Head of caudate nucleus (tissue), 42 donors: ENCODE measurements at regions not wholly inside any gene's neighbourhood (a gene's known extent, or its start where the extent isn't known, plus 50 kb on each side); places are given as distances from the start of the nearest gene placed in this dataset.

Experiments used
- DNase-seq, 42 donors: peaks; one replicate each; pipeline versions ENCODE4 v3.0.0 to v3.0.0-alpha.2; 2020 to 2021; ENCODE audit warnings: mixed read lengths in 7 of 42
- intact Hi-C: fragments of 100-400 bp; cut with DNase I; formaldehyde crosslinking; loops from one replicate; pipeline ENCODE4 v1.15.0; 2022

DNA sequence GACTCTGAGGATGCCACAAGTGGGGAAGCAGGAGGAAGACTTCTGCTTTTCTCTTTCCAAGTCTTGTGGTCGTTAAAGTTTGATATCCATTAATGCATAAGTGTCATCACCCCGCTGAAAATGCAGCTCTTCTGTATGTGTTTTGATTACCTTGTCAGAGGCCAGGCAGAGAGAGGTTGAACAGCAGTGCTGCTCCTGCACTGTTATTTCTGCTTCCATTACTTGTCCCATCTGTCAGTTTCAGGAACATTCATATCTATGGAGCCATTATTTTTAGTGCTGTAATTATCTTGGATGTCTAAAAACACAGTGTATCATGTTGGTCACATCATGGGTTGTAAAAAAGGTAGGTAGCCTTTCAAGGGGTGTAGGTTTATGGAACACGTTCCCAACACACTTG lies 62.0 kb upstream of the ESX1 start:
- no peak for DNase-seq

DNA sequence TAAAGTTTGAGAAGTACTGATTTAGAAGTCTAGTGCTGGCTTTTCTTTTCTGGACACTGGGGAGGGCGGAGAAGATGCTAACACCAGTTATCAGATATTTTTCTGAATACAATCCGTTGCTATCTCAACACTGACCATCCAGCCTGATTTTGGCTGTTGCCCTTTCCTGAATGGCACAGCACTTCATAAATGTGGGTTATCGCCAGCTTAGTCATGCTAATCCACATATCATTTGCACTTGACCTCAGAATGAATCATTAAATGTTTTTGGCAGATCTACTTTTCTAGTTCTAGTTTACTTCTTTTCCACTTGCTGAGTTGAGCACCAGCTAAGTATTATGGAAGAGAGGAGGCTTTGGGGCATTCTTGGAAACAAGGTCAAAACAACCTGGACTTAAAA lies 60.8 kb upstream of the ESX1 start:
- DNase-seq, result no peak
- intact Hi-C loops, result no loop called here

More for the DNA sequence above, 62.0 kb upstream of the ESX1 start:
- intact Hi-C loops, result no loop called here

- intact Hi-C loops, result no loop called here
- no peak for DNase-seq
These were observed 56.0 kb upstream of the ESX1 start for GRCh38 chrX:104310657-104311254.

DNA sequence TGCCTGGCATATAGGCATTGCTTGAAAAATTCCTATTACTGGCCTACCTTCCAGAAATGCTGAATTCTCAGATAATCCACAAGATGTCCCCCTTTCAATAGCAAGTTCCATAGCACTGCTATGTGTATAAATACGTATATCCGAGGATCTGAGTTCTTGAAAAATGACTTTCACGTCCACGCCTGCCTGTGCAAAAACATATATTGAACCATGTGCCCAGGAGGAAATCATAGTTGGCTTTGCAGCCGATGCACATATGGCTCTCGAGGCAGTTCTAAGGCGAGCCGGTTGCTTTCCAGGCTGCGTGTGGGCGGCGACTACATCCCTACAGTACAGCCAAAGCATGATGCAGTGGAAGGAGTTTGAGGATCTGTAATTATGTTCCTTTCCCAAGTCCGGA lies 55.4 kb upstream of the ESX1 start:
- peak in 6 of 42 donors; percentile 1 to 24 (median 6) for DNase-seq
- intact Hi-C loops, result no loop called here

DNA sequence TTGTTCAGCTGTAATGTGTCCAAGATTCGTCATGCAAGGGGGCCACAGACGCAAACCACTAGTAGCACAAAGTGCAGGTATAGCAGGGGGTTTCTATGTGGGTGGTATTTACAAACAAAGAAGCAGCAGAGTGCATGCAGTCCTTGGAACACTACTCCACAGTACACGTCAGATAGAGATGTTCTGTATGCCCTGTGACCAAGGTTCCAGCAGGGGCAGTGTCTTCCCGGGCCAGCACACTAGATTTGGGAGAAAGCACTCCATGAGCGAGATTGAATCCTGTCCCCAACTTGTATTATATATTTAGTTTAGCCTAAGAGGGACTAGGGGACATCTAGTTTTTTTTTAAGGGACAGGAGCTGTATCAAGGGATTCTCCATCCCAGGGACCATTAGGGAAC lies 54.4 kb upstream of the ESX1 start:
- intact Hi-C loops, result no loop called here
- DNase-seq, result no peak

DNA sequence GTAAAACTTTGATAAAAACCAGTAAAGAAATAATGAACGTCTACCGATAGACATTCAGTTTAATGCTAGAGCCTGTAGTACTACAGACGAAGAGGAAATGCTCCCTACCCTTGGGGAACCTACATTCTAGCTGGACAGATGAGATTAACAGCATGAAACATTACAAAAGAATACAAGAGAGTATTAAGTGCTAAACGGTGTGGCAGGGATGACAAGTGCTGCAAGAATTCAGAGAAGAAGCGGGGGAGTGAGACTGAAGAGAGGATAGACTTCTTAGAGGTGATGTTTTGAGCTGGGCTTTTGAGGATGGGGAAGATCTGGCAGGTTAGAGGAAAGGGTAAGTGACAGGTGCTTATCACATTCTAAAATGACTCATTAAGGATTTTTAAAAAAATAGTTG lies 52.6 kb upstream of the ESX1 start:
- intact Hi-C loops, result no loop called here
- DNase-seq, result no peak

DNA sequence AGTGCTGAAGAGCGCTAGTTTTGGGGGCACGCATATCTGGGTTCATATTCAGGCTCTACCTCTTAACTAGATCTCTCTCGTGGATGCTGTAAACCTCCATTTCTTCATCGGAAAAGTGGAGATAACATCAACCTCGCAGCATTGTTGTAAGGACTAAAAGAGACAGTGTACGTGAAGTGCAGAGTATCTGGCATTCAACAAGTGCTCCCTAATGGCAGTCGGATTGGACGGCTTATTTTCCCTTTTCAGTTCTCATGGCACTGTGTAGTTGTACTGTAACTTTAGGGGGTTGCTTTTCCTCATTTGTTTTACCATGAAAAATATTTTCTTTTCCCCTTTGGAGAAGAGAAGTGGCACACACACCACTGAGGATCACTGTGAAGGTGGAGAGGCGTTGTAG lies 51.4 kb upstream of the ESX1 start:
- intact Hi-C loops, result no loop called here
- no peak for DNase-seq
